Progenitor cell of endocrine pancreas (in vitro differentiated cells): ENCODE measurements at regions not wholly inside any gene's neighbourhood (a gene's known extent, or its start where the extent isn't known, plus 50 kb on each side); places are given as distances from the start of the nearest gene placed in this dataset.

Experiments used
- DNase-seq: peaks from one replicate; pipeline ENCODE4 v3.0.0; 2021; ENCODE audit warnings: low spot score; ENCODE audit not compliant: unreplicated experiment
- H3K27ac Mint-ChIP-seq: 2 replicates; pipeline ENCODE4 v1.8.0; 2021; ENCODE audit warnings: mild to moderate bottlenecking, moderate library complexity, mixed read lengths
- H3K27me3 Mint-ChIP-seq: 2 replicates; pipeline ENCODE4 v1.8.0; 2021; ENCODE audit warnings: mixed read lengths
- H3K36me3 Mint-ChIP-seq: 2 replicates; pipeline ENCODE4 v1.8.0; 2022; ENCODE audit warnings: mixed read lengths; ENCODE audit not compliant: insufficient read depth
- H3K4me1 Mint-ChIP-seq: 2 replicates; pipeline ENCODE4 v1.8.0; 2021; ENCODE audit warnings: low read depth, mixed read lengths
- H3K4me3 Mint-ChIP-seq: 2 replicates; pipeline ENCODE4 v1.8.0; 2021; ENCODE audit warnings: low read depth, mild to moderate bottlenecking, moderate library complexity, mixed read lengths
- H3K9me3 Mint-ChIP-seq: 2 replicates; pipeline ENCODE4 v1.8.0; 2021; ENCODE audit warnings: low read depth, mixed read lengths
- TF ChIP-seq, protein P1 (sequence below): fragments of 200-600 bp; sonication (generic); IDR thresholded peaks from one replicate; pipeline ENCODE4 v1.5.0; 2021; ENCODE audit warnings: antibody characterized with exemption, mild to moderate bottlenecking; ENCODE audit not compliant: unreplicated experiment

DNA sequence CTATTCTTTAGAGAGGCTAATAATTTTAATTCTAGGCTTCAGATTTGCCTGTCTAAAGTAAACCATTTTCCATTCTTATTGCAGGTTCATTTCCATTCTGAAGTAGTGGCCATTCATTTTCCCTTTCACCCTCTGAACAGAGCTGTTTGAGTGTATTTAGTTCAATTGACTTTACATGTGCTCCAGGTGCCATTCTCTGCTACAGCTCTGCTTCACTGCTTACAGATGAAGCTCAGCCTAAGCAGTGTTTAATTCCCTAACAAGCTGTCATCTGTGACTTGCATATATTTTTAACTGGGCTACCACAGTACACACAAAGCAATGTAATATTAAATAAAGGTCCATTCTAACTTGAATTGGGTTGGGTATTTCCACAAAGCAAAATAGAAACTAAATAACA lies 1031.6 kb downstream of the KCNT2 start:
- H3K4me1 Mint-ChIP-seq: peaks cover 10% of the 10 kb centered on the region
- H3K36me3 Mint-ChIP-seq: no peaks in the 10 kb centered on the region
- no peak for DNase-seq

DNA sequence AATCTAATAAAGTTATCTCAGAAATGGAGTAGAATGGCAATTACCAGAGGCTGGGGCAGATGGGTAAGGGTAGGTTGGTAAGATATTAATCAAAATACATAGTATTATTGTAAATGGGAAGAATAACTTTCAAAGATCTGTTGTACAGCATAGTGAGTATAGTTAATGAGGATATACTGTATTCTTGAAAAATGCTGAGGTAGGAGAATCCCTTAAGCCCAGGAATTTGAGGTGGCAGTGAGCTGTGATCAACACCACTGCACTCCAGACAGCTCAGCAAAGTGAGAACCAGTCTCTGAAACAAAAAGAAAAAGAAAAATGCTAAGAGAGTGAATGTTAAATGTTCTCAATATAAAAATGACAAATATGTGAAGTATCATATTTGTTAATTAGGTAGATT lies 1033.7 kb downstream of the KCNT2 start:
- peaks cover 4% of the 10 kb centered on the region for H3K9me3 Mint-ChIP-seq
- no peaks in the 10 kb centered on the region for H3K36me3 Mint-ChIP-seq
- DNase-seq: no peak
- no peaks in the 10 kb centered on the region for H3K27me3 Mint-ChIP-seq
- peaks cover 10% of the 10 kb centered on the region for H3K4me1 Mint-ChIP-seq
- TF ChIP-seq, protein P1, sequence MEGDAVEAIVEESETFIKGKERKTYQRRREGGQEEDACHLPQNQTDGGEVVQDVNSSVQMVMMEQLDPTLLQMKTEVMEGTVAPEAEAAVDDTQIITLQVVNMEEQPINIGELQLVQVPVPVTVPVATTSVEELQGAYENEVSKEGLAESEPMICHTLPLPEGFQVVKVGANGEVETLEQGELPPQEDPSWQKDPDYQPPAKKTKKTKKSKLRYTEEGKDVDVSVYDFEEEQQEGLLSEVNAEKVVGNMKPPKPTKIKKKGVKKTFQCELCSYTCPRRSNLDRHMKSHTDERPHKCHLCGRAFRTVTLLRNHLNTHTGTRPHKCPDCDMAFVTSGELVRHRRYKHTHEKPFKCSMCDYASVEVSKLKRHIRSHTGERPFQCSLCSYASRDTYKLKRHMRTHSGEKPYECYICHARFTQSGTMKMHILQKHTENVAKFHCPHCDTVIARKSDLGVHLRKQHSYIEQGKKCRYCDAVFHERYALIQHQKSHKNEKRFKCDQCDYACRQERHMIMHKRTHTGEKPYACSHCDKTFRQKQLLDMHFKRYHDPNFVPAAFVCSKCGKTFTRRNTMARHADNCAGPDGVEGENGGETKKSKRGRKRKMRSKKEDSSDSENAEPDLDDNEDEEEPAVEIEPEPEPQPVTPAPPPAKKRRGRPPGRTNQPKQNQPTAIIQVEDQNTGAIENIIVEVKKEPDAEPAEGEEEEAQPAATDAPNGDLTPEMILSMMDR: no peak
- no peak overlapping the region for H3K4me3 Mint-ChIP-seq
- no peak overlapping the region for H3K27ac Mint-ChIP-seq

More for the DNA sequence above, 1031.6 kb downstream of the KCNT2 start:
- Mint-ChIP-seq H3K4me3 (no peak overlapping the region), H3K27ac (no peak overlapping the region), H3K27me3 (no peaks in the 10 kb centered on the region), H3K9me3 (peaks cover 9% of the 10 kb centered on the region)
- TF ChIP-seq, protein P1: no peak

DNA sequence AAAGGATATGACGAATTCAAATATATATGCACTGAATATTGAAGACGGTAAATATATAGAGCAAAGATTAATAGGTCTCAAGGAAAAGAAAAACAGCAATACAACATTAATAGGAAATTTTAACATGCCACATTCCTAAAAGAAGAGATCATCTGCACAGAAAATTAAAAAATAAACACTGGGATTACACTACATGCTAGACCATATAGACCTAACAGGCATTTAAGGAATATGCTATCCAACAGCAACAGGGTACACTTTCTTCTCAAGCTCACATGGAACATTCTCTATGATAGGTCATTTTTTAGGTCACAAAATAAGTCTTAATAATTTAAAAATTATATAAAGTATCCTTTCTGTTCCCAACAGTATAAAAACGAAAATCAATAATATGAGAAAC lies 1038.3 kb downstream of the KCNT2 start:
- H3K9me3 Mint-ChIP-seq: peaks cover 4% of the 10 kb centered on the region
- TF ChIP-seq, protein P1: no peak
- H3K36me3 Mint-ChIP-seq: no peaks in the 10 kb centered on the region
- H3K4me1 Mint-ChIP-seq: no peaks in the 10 kb centered on the region
- H3K27me3 Mint-ChIP-seq: no peaks in the 10 kb centered on the region
- no peak overlapping the region for H3K4me3 Mint-ChIP-seq
- H3K27ac Mint-ChIP-seq: no peak overlapping the region
- no peak for DNase-seq

DNA sequence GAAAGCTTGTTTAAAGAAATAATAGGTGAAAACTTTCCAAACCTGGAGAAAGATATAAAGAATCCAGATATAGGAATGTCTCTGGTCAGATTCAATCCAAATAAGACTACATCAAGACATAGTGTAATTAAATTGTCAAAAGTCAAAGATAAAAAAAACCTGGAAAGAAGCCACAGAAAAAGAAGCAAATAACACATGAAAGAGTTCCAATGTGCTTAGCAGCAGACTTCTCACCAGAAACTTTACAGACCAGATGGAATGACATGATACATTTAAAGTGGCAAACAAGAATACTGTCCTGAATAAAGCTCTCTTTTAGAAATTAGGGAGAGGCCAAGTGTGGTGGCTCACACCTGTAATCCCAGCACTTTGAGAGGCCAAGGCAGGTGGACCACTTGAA lies 1039.9 kb downstream of the KCNT2 start:
- Mint-ChIP-seq H3K4me3 (no peak overlapping the region), H3K36me3 (no peaks in the 10 kb centered on the region), H3K9me3 (peaks cover 4% of the 10 kb centered on the region), H3K27me3 (no peaks in the 10 kb centered on the region), H3K27ac (no peak overlapping the region), H3K4me1 (peaks cover under 1% of the 10 kb centered on the region)
- DNase-seq: no peak
- TF ChIP-seq, protein P1: no peak

DNA sequence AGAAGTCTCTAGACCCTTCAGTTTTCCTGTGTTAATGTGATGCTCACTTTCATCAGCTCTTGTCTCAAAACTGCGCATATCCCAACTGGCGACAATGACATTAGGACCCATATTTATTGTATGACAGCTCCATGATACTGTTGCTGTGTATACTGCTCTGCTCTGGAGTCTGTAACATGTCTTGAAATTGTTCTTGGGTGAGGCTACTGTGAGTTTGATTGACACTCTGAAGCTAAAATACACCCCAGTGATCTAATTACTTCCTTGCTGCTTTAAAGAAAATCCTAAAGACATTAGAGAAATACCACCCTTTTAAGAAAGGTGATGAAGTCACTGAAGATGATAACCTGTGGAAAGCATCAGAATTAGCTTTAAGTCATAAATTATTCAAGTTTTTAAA lies 1046.2 kb downstream of the KCNT2 start:
- no peak overlapping the region for H3K27ac Mint-ChIP-seq
- H3K4me3 Mint-ChIP-seq: no peak overlapping the region
- peaks cover 1% of the 10 kb centered on the region for H3K4me1 Mint-ChIP-seq
- H3K9me3 Mint-ChIP-seq: no peaks in the 10 kb centered on the region
- no peak for DNase-seq
- H3K36me3 Mint-ChIP-seq: no peaks in the 10 kb centered on the region
- H3K27me3 Mint-ChIP-seq: no peaks in the 10 kb centered on the region
- TF ChIP-seq, protein P1: no peak
